ENCODE measurements at regions not wholly inside any gene's neighbourhood (a gene's known extent, or its start where the extent isn't known, plus 50 kb on each side); places are given as distances from the start of the nearest gene placed in this dataset.

DNA sequence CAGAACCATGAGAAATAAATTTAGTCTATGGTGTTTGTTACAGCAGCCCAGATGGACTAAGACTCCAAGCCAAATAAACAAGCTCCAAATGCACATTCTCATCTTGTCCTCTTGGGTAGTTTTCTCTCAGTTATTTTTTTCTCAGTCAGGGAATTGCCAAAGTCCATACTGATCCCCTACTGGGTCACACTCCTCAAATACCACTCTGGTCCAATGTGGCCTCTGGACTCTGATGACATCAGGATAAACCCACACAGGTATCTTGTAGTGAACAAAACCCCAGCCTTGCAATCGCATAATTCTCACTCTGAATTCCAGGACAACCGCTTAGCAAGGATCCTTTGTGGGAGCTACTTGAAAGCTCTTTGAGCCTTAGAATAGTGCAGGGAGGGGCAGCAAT, 248.4 kb upstream of the JUN start:
- TF ChIP-seq, protein P1, sequence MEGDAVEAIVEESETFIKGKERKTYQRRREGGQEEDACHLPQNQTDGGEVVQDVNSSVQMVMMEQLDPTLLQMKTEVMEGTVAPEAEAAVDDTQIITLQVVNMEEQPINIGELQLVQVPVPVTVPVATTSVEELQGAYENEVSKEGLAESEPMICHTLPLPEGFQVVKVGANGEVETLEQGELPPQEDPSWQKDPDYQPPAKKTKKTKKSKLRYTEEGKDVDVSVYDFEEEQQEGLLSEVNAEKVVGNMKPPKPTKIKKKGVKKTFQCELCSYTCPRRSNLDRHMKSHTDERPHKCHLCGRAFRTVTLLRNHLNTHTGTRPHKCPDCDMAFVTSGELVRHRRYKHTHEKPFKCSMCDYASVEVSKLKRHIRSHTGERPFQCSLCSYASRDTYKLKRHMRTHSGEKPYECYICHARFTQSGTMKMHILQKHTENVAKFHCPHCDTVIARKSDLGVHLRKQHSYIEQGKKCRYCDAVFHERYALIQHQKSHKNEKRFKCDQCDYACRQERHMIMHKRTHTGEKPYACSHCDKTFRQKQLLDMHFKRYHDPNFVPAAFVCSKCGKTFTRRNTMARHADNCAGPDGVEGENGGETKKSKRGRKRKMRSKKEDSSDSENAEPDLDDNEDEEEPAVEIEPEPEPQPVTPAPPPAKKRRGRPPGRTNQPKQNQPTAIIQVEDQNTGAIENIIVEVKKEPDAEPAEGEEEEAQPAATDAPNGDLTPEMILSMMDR (IDR thresholded peaks at IDR 0.05; ENCODE audit: insufficient read depth, low read depth, low read length) = no peak
- no peak for TF ChIP-seq EZH2 (IDR thresholded peaks at IDR 0.05; ENCODE audit: insufficient read depth, low read length)

All from astrocyte (in vitro differentiated cells and primary cell).